AG10803 (cell line): ENCODE measurements at regions not wholly inside any gene's neighbourhood (a gene's known extent, or its start where the extent isn't known, plus 50 kb on each side); places are given as distances from the start of the nearest gene placed in this dataset.
"Not testable (repeated sequence)": the region's sequence is repeated elsewhere in the genome, so short reads cannot be mapped to it uniquely, and the experiment has no call there.

ENCODE experiments used
- DNase-seq: peaks from one replicate; pipeline ENCODE4 v3.0.0; 2010; ENCODE audit warnings: low read depth
- H3K4me3 ChIP-seq: 2 replicates; pipeline ENCODE4 v1.5.1; 2011; ENCODE audit warnings: mild to moderate bottlenecking, low read length, control low read depth
- CTCF ChIP-seq: conservative IDR thresholded peaks from 2 replicates; pipeline ENCODE4 v1.5.1; 2011; ENCODE audit warnings: mild to moderate bottlenecking, low read length, control low read depth, inconsistent platforms

GRCh38 chr5:100401149-100401548 is 134.0 kb upstream of the FAM174A start:
- no peak for TF ChIP-seq CTCF
- no peak overlapping the region for H3K4me3 ChIP-seq
- no peak for DNase-seq

- not testable (repeated sequence) for H3K4me3 ChIP-seq, DNase-seq
These were observed 136.4 kb upstream of the FAM174A start for GRCh38 chr5:100398815-100399214.

- H3K4me3 ChIP-seq, DNase-seq: not testable (repeated sequence)
These were observed 155.8 kb upstream of the FAM174A start for GRCh38 chr5:100379254-100379858.

- DNase-seq, H3K4me3 ChIP-seq: not testable (repeated sequence)
These were observed 170.3 kb upstream of the FAM174A start for GRCh38 chr5:100364757-100365478.

- not testable (repeated sequence) for H3K4me3 ChIP-seq, DNase-seq
These were observed 170.8 kb upstream of the FAM174A start for GRCh38 chr5:100364343-100364742.

- not testable (repeated sequence) for H3K4me3 ChIP-seq, DNase-seq
These were observed 175.2 kb upstream of the FAM174A start for GRCh38 chr5:100359998-100360397.

- H3K4me3 ChIP-seq, DNase-seq: not testable (repeated sequence)
These were observed 188.9 kb upstream of the FAM174A start for GRCh38 chr5:100346269-100346668.

GRCh38 chr5:100341485-100341884 is 193.7 kb upstream of the FAM174A start:
- H3K4me3 ChIP-seq, DNase-seq: not testable (repeated sequence)

- H3K4me3 ChIP-seq: no peak overlapping the region
- no peak for DNase-seq
- no peak for TF ChIP-seq CTCF
These were observed 212.7 kb upstream of the FAM174A start for GRCh38 chr5:100322483-100322882.

- no peak for DNase-seq
- no peak for TF ChIP-seq CTCF
- no peak overlapping the region for H3K4me3 ChIP-seq
These were observed 215.3 kb upstream of the FAM174A start for GRCh38 chr5:100319885-100320284.

- no peak for TF ChIP-seq CTCF
- no peak for DNase-seq
- no peak overlapping the region for H3K4me3 ChIP-seq
These were observed 221.5 kb upstream of the FAM174A start for GRCh38 chr5:100313657-100314056.
